H1 (cell line): ENCODE measurements at regions not wholly inside any gene's neighbourhood (a gene's known extent, or its start where the extent isn't known, plus 50 kb on each side); places are given as distances from the start of the nearest gene placed in this dataset.

Experiments
- BCL11A ChIP-seq, 2 experiments: IDR thresholded peaks; one replicate each; pipeline ENCODE4 v1.6.1; 2011; ENCODE audit warnings: low read depth in 2 of 2, low read length in 2 of 2, mild to moderate bottlenecking in 2 of 2
- CEBPB ChIP-seq: IDR thresholded peaks from 2 replicates; pipeline ENCODE4 v1.6.1; 2012; ENCODE audit warnings: low read depth, low read length
- CTCF ChIP-seq, 3 experiments: IDR thresholded peaks; 1 replicate in 2 of 3; 2 replicates in 1 of 3; pipeline versions ENCODE4 v1.5.1 to v1.6.1; 2011; ENCODE audit warnings: low read length in 3 of 3, mild to moderate bottlenecking in 3 of 3, inconsistent platforms in 2 of 3, low read depth in 1 of 3, moderate library complexity in 1 of 3; ENCODE audit not compliant: insufficient read depth in 1 of 3; ENCODE audit errors: control extremely low read depth in 1 of 3
- KDM4A ChIP-seq: IDR thresholded peaks from one replicate; pipeline ENCODE4 v1.7.1; 2012; ENCODE audit warnings: low read depth, mild to moderate bottlenecking, moderate library complexity, low read length, inconsistent platforms; ENCODE audit not compliant: severe bottlenecking
- MAX ChIP-seq: IDR thresholded peaks from 2 replicates; pipeline ENCODE4 v1.6.1; 2012; ENCODE audit warnings: inconsistent platforms
- POLR2AphosphoS5 ChIP-seq: IDR thresholded peaks from 2 replicates; pipeline ENCODE4 v1.6.1; 2011; ENCODE audit warnings: low read depth, low read length
- RAD21 ChIP-seq, 2 experiments: IDR thresholded peaks in 1 of 2; conservative IDR thresholded peaks in 1 of 2; 2 replicates each; pipeline ENCODE4 v1.6.1; 2011; ENCODE audit warnings: low read depth in 2 of 2, low read length in 2 of 2, improper control_type of control experiment in 1 of 2, inconsistent platforms in 1 of 2, mild to moderate bottlenecking in 1 of 2, moderate library complexity in 1 of 2
- RFX5 ChIP-seq: IDR thresholded peaks from 2 replicates; pipeline ENCODE4 v1.6.1; 2011; ENCODE audit warnings: low read depth, low read length, improper control_type of control experiment, borderline replicate concordance

- TF ChIP-seq POLR2AphosphoS5 (no peak), CTCF (IDR thresholded peaks at IDR 0.05; ENCODE audit: control extremely low read depth in 1 of 3, insufficient read depth in 1 of 3, low read depth in 1 of 3, low read length in 3 of 3) (no peak), BCL11A (IDR thresholded peaks at IDR 0.05; ENCODE audit: low read depth in 2 of 2, low read length in 2 of 2) (no peak), RAD21 (IDR thresholded peaks at IDR 0.05 in 1 of 2, conservative IDR thresholded peaks at IDR 0.05 in 1 of 2; ENCODE audit: low read depth in 2 of 2, low read length in 2 of 2) (no peak), CEBPB (no peak), MAX (no peak), RFX5 (no peak), KDM4A (no peak)
Measured at GRCh38 chr2:4891394-4891793, 800.8 kb upstream of the SOX11 start.
